Ectodermal cell (in vitro differentiated cells): ENCODE measurements at regions not wholly inside any gene's neighbourhood (a gene's known extent, or its start where the extent isn't known, plus 50 kb on each side); places are given as distances from the start of the nearest gene placed in this dataset.
A peak's percentile ranks its signal among the peaks of the same experiment; 100 is the strongest.

ENCODE experiments used
- H3K27ac ChIP-seq: 2 replicates; pipeline ENCODE4 v1.7.0; 2013; ENCODE audit warnings: mild to moderate bottlenecking, low read depth, low read length; ENCODE audit not compliant: insufficient read depth, poor library complexity, severe bottlenecking
- H3K27me3 ChIP-seq: 2 replicates; pipeline ENCODE4 v1.7.0; 2013; ENCODE audit warnings: mild to moderate bottlenecking, low read length; ENCODE audit not compliant: insufficient read depth, control insufficient read depth, poor library complexity, severe bottlenecking
- H3K36me3 ChIP-seq: one replicate; pipeline ENCODE4 v1.7.0; 2013; ENCODE audit warnings: low read length; ENCODE audit not compliant: control insufficient read depth, insufficient read depth
- H3K4me1 ChIP-seq: one replicate; pipeline ENCODE4 v1.7.0; 2013; ENCODE audit warnings: low read length; ENCODE audit not compliant: control insufficient read depth, insufficient read depth
- H3K4me3 ChIP-seq: 2 replicates; pipeline ENCODE4 v1.7.0; 2013; ENCODE audit warnings: low read depth, low read length, control low read depth; ENCODE audit not compliant: insufficient read depth
- H3K9me3 ChIP-seq: 2 replicates; pipeline ENCODE4 v1.7.0; 2013; ENCODE audit warnings: mild to moderate bottlenecking, low read length, moderate library complexity; ENCODE audit not compliant: control insufficient read depth
- WGBS, 2 experiments: methylation state at CpG; one replicate each; pipeline ENCODE4 v1.1.7; 2013; ENCODE audit warnings: missing lambda C conversion rate in 2 of 2; 5-methylcytosine and 5-hydroxymethylcytosine counted together

DNA sequence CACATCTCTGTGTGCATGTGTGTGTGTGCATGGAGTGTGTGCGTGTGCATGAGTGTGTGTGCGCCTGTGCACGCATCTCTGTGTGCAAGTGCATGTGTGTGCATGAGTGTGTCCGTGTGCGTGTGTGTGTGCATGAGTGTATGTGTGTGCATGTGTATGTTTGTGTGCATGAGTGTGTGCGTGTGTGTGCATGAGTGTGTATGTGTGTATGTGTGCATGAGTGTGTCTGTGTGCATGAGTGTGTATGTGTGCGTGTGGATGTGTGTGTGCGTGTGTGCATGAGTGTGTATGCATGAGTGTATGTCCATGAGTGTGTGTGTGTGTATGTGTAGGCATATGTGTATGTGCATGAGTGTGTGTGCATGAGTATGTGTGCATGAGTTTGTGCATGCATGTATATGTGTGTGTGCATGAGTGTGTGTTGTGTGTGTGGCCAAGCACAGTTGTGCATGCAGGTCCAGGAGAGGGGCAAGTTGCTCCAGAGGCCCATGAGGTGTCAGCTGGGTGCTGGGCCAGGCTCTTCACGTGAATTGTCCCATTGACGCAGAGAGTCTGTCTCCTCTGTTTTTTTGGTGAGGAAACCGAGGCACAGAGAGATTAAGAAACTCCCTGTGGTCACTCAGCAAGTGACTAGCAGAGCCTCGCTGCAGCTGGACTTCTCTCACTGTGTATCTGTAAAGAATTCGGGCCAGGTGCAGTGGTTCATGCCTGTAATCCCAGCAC lies 75.5 kb downstream of the ASB1 start:
- Histone ChIP-seq H3K4me1 (peaks cover 3% of the 10 kb centered on the region), H3K27ac (no peak overlapping the region), H3K36me3 (no peaks in the 10 kb centered on the region), H3K9me3 (no peaks in the 10 kb centered on the region), H3K4me3 (no peak overlapping the region), H3K27me3 (no peaks in the 10 kb centered on the region)
- 89 to 91% methylated on average over 13 of the region's 13 CpGs for WGBS, 2 experiments

DNA sequence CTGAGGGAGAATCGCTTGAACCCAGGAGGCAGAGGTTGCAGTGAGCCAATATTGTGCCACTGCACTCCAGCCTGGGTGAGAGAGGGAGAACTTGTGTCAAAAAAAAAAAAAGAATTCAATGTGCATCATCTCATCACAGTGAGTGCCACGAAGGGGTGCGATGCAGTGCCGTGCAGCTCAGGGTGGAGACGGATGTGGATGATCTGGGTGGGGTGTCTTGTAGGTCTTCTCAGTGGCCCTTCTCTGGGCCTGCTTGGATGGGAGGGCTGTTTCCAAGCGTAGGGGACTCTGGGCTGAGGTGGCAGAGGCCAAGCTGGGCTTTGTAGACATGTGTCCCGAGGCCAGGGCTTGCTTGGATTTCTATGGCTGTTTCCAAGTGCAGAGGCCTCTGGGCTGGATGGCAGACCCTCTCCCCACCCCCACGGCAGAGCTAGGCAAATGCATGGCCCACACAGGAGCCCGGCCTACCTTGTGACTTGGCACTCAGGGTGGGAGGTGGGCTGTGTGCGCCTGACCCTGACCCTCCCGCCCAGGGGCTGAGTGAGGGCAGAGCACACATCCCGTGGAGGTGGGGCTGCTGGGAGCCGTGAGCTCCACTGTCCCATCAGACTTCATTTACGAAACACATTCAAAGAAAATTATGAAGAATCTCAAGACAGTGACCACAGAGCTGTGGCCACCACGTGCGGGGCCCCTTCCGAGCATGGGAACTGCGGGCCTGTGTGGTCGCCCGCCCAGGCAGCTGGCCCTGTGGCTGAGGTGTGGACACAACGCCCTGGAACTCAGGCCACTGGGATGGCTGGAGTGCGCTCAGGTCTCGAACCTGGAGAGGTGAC lies 76.4 kb downstream of the ASB1 start:
- 94 to 96% methylated on average over 23 of the region's 23 CpGs for WGBS, 2 experiments

DNA sequence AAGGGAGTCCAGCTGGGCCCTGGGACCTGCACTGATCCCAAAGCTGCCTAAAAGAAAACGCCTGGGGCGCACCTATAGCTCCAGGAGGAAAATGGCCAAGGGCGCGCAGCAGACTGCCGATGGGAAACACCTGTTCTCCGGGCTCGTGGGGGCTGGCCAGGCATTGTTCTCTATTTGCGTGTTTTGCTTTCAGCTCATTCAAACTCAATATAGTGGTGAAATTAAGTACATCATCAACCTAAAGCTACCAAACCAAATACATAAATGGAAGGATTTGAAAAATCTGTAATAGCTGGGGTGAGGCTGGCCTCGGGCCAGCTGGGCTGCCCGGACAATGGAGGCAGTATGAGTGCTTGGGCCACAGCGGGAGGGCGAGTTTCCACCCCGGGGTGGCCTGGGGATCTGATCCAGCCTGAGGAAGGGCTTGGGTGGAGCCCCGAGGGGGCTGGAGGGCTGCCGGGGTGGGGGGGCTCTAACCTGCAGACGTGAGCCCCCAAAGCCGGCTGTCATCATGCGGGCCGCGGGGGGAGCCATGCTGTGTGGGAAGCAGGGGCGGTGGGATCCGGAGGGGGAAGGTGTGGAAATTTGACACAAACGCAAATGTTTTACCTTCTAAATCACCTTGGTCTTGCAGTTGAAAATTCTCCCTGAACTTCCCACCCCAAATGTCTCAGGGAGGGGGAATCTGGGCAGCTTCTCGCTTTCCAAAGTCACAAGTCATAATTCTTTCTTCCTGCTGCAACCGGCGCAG lies 77.6 kb downstream of the ASB1 start:
- H3K4me1 ChIP-seq, result peaks cover 12% of the 10 kb centered on the region
- no peaks in the 10 kb centered on the region for H3K27me3 ChIP-seq
- WGBS, 2 experiments, result 90% methylated on average over 23 to 26 of the region's 26 CpGs
- no peak overlapping the region for H3K27ac ChIP-seq
- no peak overlapping the region for H3K4me3 ChIP-seq
- H3K36me3 ChIP-seq, result no peaks in the 10 kb centered on the region
- H3K9me3 ChIP-seq, result no peaks in the 10 kb centered on the region

More for the DNA sequence above, 76.4 kb downstream of the ASB1 start:
- Histone ChIP-seq H3K27me3 (no peaks in the 10 kb centered on the region), H3K4me1 (peaks cover 3% of the 10 kb centered on the region), H3K9me3 (no peaks in the 10 kb centered on the region), H3K27ac (no peak overlapping the region), H3K36me3 (no peaks in the 10 kb centered on the region), H3K4me3 (no peak overlapping the region)

DNA sequence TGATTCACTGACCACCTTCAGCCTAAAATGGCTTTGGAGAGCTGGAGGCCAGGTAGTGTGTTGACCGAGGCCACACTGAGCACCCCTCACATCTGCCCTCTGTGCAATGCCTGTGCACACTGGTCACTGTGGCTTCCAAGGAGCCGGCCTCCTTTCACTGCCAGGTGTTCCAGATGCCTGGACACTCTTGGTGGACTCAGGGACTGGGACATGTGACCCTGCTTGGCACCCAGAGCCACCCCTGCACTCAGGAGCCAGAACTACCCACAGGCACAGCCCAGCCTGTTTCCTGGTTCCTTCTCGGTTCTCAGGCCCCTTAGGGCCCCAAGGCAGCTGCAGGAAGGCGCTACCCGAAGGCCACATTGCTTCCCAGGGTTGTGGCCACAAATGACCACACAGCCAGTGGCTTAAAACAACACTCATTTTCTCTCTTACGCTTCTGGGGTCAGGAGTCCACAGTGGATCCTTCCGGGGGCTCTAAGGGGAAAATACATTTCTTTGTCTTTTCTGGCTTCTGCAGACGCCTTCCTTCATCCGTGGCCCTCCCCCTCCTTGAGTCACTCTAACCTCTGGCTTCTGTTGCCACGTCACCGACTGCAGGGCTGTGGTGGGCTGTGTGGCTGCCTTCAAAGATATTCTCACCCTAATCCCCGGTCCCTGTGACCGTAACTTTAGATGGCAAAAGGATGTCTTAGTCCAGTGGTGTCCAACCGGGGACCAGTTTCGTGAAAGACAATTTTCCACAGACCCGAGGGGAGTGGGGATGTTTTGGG lies 78.6 kb downstream of the ASB1 start:
- Histone ChIP-seq H3K4me1 (peaks cover 22% of the 10 kb centered on the region), H3K9me3 (no peaks in the 10 kb centered on the region), H3K27me3 (no peaks in the 10 kb centered on the region), H3K27ac (no peak overlapping the region), H3K36me3 (no peaks in the 10 kb centered on the region), H3K4me3 (no peak overlapping the region)
- 94 to 96% methylated on average over 16 of the region's 16 CpGs for WGBS, 2 experiments

DNA sequence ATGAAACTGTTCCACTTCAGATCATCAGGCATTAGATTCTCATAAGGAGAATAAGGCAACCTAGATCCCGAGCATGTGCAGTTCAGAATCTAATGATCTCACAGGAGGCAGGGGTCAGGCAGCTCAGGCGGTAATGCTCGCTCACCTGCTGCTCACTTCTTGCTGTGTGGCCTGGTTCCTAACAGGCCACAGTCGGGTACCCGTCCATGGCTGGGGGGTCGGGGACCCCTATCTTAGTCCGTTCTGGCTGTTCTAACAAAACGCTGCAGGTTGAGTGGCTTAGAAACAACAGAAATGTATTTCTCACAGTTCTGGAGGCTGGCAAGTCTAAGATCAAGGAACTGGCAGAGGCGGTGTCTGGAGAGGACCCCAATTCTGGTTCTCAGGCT lies 79.2 kb downstream of the ASB1 start:
- Histone ChIP-seq H3K36me3 (no peaks in the 10 kb centered on the region), H3K4me1 (peaks cover 27% of the 10 kb centered on the region), H3K4me3 (no peak overlapping the region), H3K9me3 (no peaks in the 10 kb centered on the region), H3K27ac (no peak overlapping the region), H3K27me3 (no peaks in the 10 kb centered on the region)
- 93% methylated on average over 9 of the region's 9 CpGs for WGBS, 2 experiments

DNA sequence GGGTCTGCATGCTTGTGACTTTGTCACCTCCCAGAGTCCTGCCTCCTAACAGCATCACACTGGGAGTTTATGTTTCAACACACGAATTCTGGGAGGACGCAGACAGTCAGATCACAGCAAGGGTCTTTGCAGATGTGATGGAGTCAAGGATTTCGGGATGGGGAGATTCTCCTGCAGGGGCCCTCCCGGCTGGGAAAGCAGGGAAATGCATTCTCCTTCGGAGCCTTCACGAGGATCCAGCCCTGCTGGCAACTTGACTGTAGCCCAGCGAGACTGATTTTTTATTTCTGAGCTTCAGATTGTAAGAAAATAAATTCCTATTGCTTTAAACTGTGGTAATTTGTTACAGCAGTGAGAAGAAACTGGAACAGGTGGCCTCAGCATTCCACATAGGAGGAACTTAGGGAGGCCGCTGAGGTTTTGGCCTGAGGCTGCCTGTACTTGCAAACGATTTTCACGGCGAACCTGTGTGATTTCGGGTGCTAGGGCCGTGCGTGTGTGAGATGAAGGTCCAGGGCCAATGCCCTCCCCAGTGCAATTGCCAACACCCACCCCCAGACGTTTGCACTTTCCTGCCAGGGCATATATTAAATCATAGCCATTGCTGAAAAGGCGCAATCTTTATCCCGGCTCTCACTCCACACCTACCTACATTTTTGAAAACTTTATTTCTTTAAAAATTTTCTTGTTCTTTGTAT lies 79.8 kb downstream of the ASB1 start:
- 78 to 81% methylated on average over 17 of the region's 17 CpGs for WGBS, 2 experiments

DNA sequence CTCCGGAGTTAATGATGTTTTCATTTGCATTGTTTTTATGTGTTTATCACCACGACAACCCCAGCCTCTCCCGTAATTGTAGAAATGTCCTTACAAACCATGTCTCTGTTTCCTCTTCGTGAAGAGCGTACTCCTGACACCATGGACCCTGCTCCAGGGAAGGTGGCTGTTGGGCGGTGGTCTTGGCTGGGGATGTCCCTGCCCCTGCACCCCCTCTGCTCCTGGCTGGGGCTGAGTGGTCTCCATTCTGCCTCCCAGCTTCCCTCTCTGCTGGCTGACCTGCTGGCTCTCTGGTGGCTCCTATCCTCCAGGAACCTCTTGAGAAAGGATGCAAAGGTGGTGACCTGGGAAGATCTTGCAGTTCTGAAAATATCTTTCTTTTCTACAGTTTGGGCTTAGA lies 81.1 kb downstream of the ASB1 start:
- H3K27ac ChIP-seq, result no peak overlapping the region
- no peak overlapping the region for H3K4me3 ChIP-seq
- no peaks in the 10 kb centered on the region for H3K36me3 ChIP-seq
- no peaks in the 10 kb centered on the region for H3K27me3 ChIP-seq
- peaks cover 32% of the 10 kb centered on the region for H3K4me1 ChIP-seq
- WGBS, 2 experiments, result 95 to 96% methylated on average over 6 of the region's 6 CpGs
- H3K9me3 ChIP-seq, result no peaks in the 10 kb centered on the region

More for the DNA sequence above, 79.8 kb downstream of the ASB1 start:
- Histone ChIP-seq H3K4me1 (peaks cover 32% of the 10 kb centered on the region), H3K9me3 (no peaks in the 10 kb centered on the region), H3K27ac (no peak overlapping the region), H3K4me3 (no peak overlapping the region), H3K27me3 (no peaks in the 10 kb centered on the region), H3K36me3 (no peaks in the 10 kb centered on the region)

DNA sequence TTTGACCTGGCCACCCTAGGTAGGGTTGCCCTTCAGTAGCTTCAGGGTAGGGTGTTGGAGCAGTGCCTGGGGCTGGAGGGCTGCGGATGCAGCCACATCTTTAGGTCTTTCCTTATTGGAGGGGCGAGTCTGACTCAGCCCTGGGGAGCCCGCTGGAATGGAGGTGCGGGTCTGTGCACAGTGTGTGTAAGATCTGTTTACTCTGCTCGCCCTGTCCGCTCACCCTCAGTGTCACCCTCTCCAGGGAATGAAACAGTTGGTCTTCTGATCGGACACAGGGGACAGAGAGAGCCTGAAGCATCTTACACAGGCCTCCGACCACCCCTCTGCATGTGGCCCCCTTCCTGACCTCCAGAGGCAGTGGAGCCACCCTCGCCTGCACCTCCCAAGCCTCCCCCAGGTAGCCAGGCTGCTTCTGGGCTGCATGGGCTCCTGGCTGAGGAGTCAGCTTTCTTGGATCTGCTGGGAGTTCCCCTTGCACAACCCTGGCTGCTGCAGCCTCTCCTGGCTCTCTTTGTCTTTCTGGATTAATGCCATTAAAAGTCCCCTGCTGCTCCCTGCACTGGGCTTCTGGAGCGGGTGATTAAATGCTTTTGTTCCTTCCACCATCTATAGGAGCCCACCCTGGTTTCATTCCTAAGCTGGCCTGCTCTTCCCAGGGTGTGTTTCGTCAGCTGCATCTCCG lies 82.6 kb downstream of the ASB1 start:
- Histone ChIP-seq H3K27ac (peak overlapping the region; percentile 45), H3K27me3 (no peaks in the 10 kb centered on the region), H3K4me3 (no peak overlapping the region), H3K36me3 (no peaks in the 10 kb centered on the region), H3K9me3 (no peaks in the 10 kb centered on the region), H3K4me1 (peaks cover 32% of the 10 kb centered on the region)
- 46 to 47% methylated on average over 12 of the region's 12 CpGs for WGBS, 2 experiments

DNA sequence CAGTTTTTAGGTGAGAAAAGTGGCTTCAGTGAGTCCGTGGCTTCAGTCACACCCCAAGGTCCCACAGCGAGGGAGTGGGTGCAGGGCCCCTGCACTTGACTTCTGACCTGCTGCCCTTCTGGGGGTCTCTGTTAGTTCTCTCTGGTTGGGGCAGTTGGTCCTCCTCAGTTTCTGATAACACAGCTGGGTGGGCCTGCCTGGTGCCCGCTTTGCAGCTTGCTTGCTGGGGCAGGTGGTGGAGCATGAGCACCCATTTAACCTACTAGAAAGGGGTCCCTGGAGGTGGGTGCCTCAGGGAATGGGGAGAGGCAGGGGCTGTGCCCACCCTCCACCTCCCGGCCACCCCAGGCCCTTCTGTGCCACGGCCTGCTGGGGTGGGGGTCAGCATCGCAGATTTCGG lies 83.2 kb downstream of the ASB1 start:
- Histone ChIP-seq H3K4me1 (peaks cover 32% of the 10 kb centered on the region), H3K9me3 (no peaks in the 10 kb centered on the region), H3K36me3 (no peaks in the 10 kb centered on the region), H3K4me3 (no peak overlapping the region), H3K27ac (peak overlapping the region; percentile 52), H3K27me3 (no peaks in the 10 kb centered on the region)
- 70 to 72% methylated on average over 7 of the region's 7 CpGs for WGBS, 2 experiments
